H7 (cell line): ENCODE measurements at regions not wholly inside any gene's neighbourhood (a gene's known extent, or its start where the extent isn't known, plus 50 kb on each side); places are given as distances from the start of the nearest gene placed in this dataset.

ENCODE experiments used
- DNase-seq: peaks from one replicate; pipeline ENCODE4 v3.0.0; 2012
- H3K27me3 ChIP-seq: 2 replicates; pipeline ENCODE4 v1.6.0; 2011; ENCODE audit warnings: mild to moderate bottlenecking, low read length; ENCODE audit not compliant: control insufficient read depth, insufficient read depth
- H3K36me3 ChIP-seq: replicated peaks from 2 replicates; pipeline ENCODE4 v1.5.1; 2011; ENCODE audit warnings: low read length; ENCODE audit not compliant: control insufficient read depth, insufficient read depth
- H3K4me3 ChIP-seq: 2 replicates; pipeline ENCODE4 v1.5.1; 2011; ENCODE audit warnings: low read depth, mild to moderate bottlenecking, control low read depth, low read length, moderate library complexity; ENCODE audit not compliant: insufficient read depth

- Histone ChIP-seq H3K27me3 (no peaks in the 10 kb centered on the region; the same call in 1 of the 2 replicates), H3K36me3 (no peaks in the 10 kb centered on the region), H3K4me3 (no peak overlapping the region)
- no peak for DNase-seq
These were observed 193.9 kb downstream of the MED10 start for GRCh38 chr5:6184481-6184880.

- no peak for DNase-seq
- Histone ChIP-seq H3K27me3 (no peaks in the 10 kb centered on the region; the same call in 1 of the 2 replicates), H3K36me3 (no peaks in the 10 kb centered on the region), H3K4me3 (no peak overlapping the region)
These were observed 194.7 kb downstream of the MED10 start for GRCh38 chr5:6183391-6184390.

DNA sequence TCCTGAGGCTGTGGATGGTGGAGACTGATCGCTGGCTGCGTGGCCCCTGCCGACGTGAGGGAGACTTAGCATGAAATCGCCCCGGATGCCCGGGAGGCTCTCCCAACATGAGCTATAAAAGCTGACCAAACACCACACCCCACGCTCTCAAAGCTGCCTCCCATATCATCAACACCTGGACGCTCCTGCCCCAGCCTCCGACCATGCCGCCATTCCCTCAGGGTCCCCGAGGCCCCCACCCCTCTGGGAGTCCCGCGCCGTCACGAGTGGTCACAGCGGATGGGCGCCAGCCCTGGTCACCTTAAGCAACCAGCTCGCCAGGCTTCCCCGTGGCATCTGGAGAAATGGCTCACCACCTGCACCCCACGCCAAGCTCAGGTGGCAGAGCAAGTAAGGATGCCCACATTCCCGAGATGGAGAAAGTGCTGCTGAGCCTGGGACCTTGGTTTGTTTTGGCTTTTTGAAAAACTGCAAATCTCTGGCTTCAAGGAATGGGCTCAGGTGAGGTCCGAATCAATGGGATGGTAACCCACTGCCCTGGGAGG is 196.0 kb downstream of the MED10 start:
- no peaks in the 10 kb centered on the region; the same call in 1 of the 2 replicates for H3K27me3 ChIP-seq

GRCh38 chr5:6181871-6182270 is 196.5 kb downstream of the MED10 start:
- no peak overlapping the region for H3K4me3 ChIP-seq
- DNase-seq = no peak
- no peaks in the 10 kb centered on the region; the same call in 1 of the 2 replicates for H3K27me3 ChIP-seq
- no peaks in the 10 kb centered on the region for H3K36me3 ChIP-seq

More for the DNA sequence above, 196.0 kb downstream of the MED10 start:
- Histone ChIP-seq H3K36me3 (no peaks in the 10 kb centered on the region), H3K4me3 (no peak overlapping the region)
- no peak for DNase-seq

DNA sequence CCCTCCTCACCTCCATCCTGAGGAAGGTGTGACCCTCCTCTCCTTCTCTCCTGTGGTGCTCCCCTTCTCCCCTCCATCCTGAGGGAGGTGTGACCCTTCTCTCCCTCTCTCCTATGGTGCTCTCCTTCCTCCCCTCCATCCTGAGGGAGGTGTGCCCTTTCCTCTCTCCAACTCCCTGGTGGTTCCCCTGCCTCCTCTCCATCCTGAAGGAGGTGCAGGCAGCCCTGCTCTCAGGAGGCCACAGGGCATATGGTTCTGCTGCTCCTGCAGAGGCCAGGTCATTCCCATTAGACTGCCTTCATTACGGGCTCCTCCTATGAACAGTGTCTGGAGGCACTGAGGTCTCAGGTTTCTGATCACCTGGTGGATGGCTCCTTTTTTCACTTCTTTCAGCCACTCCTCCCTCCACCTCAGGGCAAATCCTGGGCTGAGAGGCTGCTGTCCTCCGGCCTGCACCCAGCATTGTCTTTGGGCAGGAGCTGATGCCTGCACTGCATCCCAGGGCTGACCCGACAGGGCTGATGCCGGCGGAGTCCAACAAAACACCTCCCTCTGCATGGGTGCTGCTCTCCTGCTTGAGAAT is 197.1 kb downstream of the MED10 start:
- Histone ChIP-seq H3K36me3 (no peaks in the 10 kb centered on the region), H3K27me3 (no peaks in the 10 kb centered on the region; the same call in 1 of the 2 replicates), H3K4me3 (no peak overlapping the region)
- peak; percentile 45 for DNase-seq

- Histone ChIP-seq H3K36me3 (no peaks in the 10 kb centered on the region), H3K27me3 (no peaks in the 10 kb centered on the region; the same call in 1 of the 2 replicates), H3K4me3 (no peak overlapping the region)
- DNase-seq = no peak
These were observed 198.0 kb downstream of the MED10 start for GRCh38 chr5:6180231-6180872.

DNA sequence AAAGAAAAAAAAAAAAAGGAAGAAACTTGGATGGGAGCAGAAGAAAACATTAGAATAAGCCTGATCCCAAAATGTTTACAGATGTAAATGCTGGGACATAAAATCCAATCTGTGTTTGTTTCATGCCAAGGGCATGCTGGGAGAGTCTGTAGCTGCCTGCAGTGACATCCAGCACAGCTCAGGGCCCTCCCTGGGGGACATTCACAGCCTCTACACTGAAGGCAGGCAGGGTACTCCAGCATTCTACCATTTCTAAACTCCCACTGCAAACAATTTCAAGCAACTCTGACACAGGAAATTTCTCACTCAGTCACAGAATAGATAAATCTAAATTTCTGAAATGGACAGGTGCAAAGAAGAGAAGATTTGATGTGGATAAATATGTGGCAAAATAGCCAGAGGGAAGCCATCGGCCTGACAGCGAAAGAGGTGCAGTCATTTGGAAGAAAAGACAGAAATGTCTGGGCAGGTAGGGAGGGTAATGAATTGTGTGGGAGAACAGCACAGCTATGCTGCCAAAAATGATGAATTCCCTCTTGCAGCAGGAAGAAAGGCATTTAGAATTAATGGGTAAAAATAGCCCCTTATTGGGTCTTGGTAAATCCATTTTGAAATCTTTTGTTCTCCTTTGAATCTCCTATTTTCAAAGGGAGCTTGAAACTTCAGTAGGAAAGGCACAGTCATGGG is 199.4 kb downstream of the MED10 start:
- DNase-seq = no peak
- H3K27me3 ChIP-seq = no peaks in the 10 kb centered on the region; the same call in 1 of the 2 replicates

DNA sequence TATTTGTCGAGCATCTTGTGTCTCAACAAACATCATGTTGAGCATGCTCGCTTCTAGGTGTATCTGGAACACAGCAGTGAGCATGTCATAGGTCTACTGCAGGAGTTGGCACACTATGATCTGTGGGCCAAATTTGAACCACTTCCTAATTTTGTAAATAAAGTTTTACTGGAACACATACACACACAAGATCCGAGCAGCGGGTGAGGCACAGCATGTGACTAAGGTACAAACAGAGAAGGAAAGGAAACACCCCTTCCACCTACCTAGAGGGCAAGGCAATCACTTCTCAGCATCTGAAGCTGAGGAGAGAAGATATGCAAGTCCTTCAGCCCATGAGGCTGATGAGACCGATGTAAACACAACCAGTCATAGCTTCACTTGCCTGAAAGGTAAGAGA is 200.4 kb downstream of the MED10 start:
- H3K36me3 ChIP-seq = no peaks in the 10 kb centered on the region
- no peak overlapping the region for H3K4me3 ChIP-seq
- H3K27me3 ChIP-seq = no peaks in the 10 kb centered on the region; the same call in 1 of the 2 replicates
- DNase-seq = no peak

More for the DNA sequence above, 199.4 kb downstream of the MED10 start:
- Histone ChIP-seq H3K4me3 (no peak overlapping the region), H3K36me3 (no peaks in the 10 kb centered on the region)

DNA sequence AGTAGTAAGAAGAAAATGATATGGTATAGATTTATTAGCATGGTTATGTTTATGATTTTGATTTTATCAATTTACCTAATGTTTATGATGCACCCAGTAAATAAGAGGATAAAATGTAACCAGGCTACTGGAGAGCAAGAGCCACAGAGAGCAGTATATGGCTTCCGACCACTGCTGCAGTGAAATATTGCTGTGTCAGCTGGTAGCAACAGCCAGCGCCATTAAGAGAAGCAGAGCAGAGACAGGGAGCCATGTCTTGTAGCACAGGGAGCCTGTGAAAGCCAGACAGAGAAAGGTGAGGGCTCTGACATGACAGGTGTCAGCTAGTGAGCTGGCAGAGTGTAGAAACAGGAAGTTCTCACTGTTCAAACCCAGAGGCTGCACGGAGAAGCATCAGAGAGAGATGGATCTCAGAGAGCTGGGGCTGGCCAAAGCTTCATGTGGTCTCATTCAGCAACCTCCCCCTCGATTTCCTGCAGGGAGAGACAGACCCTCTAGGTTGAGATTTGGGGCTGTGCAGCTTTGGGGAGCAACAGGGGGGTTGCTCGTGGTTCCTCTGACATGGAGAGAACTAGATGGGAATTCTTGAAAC is 202.1 kb downstream of the MED10 start:
- Histone ChIP-seq H3K27me3 (no peaks in the 10 kb centered on the region; the same call in 1 of the 2 replicates), H3K36me3 (no peaks in the 10 kb centered on the region), H3K4me3 (no peak overlapping the region)
- DNase-seq = no peak

- H3K36me3 ChIP-seq = no peaks in the 10 kb centered on the region
- no peak for DNase-seq
- no peaks in the 10 kb centered on the region; the same call in 1 of the 2 replicates for H3K27me3 ChIP-seq
- H3K4me3 ChIP-seq = no peak overlapping the region
These were observed 203.0 kb downstream of the MED10 start for GRCh38 chr5:6175172-6175854.

- H3K27me3 ChIP-seq = no peaks in the 10 kb centered on the region
- no peaks in the 10 kb centered on the region for H3K36me3 ChIP-seq
- H3K4me3 ChIP-seq = no peak overlapping the region
- DNase-seq = no peak
These were observed 208.7 kb downstream of the MED10 start for GRCh38 chr5:6169660-6170059.

DNA sequence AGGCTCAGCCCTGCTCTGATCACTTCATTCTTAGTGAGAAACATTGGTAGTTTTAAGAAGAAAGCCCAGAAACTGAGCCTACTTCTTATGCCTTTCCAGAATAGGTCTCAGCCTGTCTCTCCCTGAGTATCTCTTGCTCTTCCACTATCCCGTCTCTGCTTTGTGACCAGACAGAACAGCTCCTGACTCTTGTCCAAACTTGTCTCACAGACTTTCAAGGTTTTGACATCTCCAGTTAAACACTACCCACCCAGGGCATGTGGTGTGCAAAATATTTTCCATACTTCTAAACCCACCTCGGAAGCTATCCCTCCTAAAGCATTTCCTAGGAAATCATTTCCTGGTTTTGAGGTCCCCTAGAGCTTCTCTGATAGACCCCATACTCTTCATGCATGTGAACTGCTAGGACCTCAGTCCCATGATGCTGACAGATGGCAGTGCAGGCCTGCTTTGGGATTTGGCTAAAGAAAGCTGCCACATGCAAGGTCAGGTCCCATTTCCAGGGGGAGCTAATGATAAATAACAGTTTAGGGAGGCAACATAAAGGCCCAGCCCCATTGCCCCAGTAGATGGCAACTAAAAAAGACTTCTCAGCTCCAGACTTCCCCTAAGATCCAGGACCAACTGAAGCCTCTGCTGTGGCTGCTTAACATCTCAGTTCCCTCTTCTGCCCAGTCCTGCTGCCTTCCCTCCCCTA is 211.5 kb downstream of the MED10 start:
- DNase-seq = no peak
- Histone ChIP-seq H3K4me3 (no peak overlapping the region), H3K27me3 (no peaks in the 10 kb centered on the region), H3K36me3 (no peaks in the 10 kb centered on the region)

DNA sequence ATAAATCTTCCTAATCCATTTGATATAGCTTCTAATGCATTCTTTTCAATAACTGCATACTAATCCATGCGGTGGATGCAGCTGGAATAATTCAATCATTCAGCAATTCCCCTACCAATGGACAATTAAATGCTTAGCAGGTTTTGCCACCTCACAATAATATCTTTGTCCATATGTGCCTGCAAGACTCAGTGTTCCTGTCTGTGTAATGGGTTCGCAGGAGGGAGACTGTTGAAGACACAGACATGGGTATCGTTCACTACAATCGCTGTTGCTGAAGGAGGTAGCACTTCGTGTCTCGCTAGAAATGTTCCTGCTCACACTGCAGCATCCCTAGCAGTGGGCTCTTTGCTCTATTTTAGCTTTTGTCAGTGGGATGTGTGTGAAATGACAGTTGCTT is 214.4 kb downstream of the MED10 start:
- H3K36me3 ChIP-seq = no peaks in the 10 kb centered on the region
- no peak for DNase-seq
- no peak overlapping the region for H3K4me3 ChIP-seq

More for the DNA sequence above, 214.4 kb downstream of the MED10 start:
- no peaks in the 10 kb centered on the region for H3K27me3 ChIP-seq
